NOMO-1 treated with dmso at 0.1 percent for 144 hours (cell line): ENCODE measurements at regions not wholly inside any gene's neighbourhood (a gene's known extent, or its start where the extent isn't known, plus 50 kb on each side); places are given as distances from the start of the nearest gene placed in this dataset.
"Not testable (repeated sequence)": the region's sequence is repeated elsewhere in the genome, so short reads cannot be mapped to it uniquely, and the experiment has no call there.

Experiments used
- DNase-seq: peaks from one replicate; lab custom pipeline; 2025; ENCODE audit not compliant: unreplicated experiment; lab: John Stamatoyannopoulos, UW

- no peak for DNase-seq
Measured at GRCh38 chr16:63769211-63769610, 1352.7 kb downstream of the CDH11 start.

- not testable (repeated sequence) for DNase-seq
Measured at GRCh38 chr16:63760246-63760645, 1361.6 kb downstream of the CDH11 start.

DNA sequence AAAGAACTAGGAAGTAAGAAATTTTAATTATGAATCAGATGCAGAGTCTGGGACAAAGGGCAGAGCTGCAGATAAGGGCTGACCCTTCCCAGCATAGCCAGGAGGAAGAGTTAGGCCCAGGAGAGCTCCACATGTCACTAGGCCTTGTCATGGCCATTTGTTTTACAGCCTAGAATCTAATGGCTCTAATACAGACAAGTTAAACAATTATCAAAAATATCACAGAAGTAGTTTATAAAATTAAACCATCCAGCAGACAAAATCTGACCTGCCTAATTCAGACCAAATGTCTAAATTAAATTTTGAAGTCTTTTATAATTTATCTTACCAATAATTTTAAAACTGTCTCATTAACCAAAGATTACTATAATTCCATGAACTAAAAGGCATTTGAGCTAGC lies 1369.5 kb downstream of the CDH11 start:
- DNase-seq: no peak

- DNase-seq: no peak
Measured at GRCh38 chr16:63749276-63749675, 1372.6 kb downstream of the CDH11 start.

GRCh38 chr16:63745456-63745855 lies 1376.4 kb downstream of the CDH11 start:
- no peak for DNase-seq

- no peak for DNase-seq
Measured at GRCh38 chr16:63744077-63744874, 1377.6 kb downstream of the CDH11 start.

GRCh38 chr16:63742150-63742549 lies 1379.7 kb downstream of the CDH11 start:
- DNase-seq: no peak

DNA sequence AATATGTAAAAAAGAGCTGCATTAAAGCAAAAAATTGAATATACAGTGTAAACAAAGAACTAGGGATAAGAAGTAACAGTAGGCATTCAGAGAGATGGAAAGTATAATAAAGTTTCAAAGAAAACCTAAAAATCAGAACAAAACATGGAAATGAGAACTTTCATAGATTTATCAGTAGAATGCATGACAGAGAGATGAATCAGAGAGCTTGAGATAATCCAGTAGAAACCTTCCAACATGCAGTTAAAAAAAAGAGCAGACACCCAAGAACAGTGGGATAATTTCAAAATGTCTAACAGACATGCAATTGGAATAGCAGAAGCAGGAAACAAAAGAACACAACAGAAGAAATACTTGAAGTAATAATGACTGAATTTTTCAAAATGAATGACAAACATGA lies 1384.2 kb downstream of the CDH11 start:
- no peak for DNase-seq

- DNase-seq: no peak
Measured at GRCh38 chr16:63735456-63735855, 1386.4 kb downstream of the CDH11 start.

DNA sequence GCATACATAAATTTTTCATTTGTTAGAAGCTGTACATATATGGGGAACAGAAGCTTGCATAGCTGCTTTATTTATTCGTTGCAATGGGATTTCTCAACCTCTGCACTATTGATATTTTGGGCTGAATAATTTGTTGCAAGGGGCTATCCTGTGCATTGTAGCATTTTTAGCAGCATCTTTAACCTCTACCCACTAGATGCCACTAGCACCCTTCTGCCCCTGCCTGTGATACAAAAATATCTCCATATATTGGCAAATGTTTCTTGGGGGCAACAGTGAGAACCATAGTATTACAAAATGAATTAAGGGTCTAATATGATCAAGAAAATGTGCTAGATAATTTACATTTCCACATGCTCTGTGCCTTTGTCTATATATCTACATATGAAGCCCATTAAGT lies 1401.0 kb downstream of the CDH11 start:
- DNase-seq: no peak

- DNase-seq: no peak
Measured at GRCh38 chr16:63719926-63720325, 1401.9 kb downstream of the CDH11 start.

DNA sequence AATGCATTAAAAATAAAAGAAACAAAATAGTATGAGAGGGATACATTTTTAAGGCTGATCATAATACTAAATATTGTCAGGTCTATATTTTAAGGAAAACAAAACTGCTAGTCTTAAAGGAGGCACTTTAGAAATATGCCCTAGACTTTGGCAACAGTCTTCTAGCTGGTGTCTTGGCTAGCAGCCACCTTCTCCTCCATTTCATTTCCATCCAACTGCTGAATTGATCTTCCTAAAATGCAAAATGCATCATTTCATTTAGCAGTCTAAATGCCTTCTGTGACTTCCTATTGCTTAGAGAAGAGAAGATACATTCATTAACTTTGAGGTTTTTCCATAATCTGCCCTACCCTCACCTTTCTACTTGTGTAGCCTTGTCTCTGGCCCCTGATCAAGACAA lies 1404.1 kb downstream of the CDH11 start:
- DNase-seq: no peak

- DNase-seq: no peak
Measured at GRCh38 chr16:63714876-63715275, 1407.0 kb downstream of the CDH11 start.

GRCh38 chr16:63712725-63713124 lies 1409.1 kb downstream of the CDH11 start:
- no peak for DNase-seq

DNA sequence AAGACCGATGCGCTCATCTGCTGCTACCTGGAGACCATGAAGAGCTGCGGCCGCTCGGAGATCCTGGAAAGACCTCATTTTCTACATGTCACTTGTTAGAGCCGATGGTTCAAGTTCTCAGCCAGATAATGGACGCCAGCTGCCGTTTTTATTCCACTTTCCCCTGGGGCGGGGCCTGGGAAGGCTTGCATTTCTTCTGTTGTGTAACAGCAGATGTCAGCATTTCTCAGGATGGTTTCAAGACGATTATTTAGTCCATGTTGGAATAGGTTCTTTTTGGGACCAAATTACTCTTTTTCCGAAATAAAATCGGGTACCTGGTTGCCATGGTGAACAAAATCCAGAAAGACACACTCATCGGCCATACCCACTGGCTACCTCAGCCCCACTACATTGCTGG lies 1418.3 kb downstream of the CDH11 start:
- DNase-seq: no peak

- DNase-seq: no peak
Measured at GRCh38 chr16:63702981-63703590, 1418.8 kb downstream of the CDH11 start.

- DNase-seq: no peak
Measured at GRCh38 chr16:63697736-63698135, 1424.1 kb downstream of the CDH11 start.

GRCh38 chr16:63695347-63695746 lies 1426.5 kb downstream of the CDH11 start:
- DNase-seq: no peak

GRCh38 chr16:63690961-63691360 lies 1430.9 kb downstream of the CDH11 start:
- no peak for DNase-seq

DNA sequence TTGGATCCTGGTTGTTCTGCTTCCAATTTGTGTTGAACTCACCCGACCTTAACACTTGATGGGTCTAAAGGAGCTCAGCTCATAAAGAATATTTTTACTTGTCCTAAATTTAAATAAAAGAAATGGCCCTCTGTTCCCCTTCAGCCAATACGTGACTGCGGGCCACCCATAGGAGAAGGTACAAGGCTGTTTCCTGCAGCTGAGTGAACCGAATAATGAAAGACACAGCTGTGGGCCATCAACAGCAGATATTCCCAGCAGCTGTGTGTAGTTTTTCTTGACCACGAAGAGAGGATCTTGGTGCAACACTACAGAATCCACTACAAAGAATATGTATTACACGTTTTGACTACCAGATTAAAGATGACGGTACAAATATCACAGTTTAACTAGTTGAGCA lies 1431.6 kb downstream of the CDH11 start:
- DNase-seq: no peak

GRCh38 chr16:63689068-63689467 lies 1432.8 kb downstream of the CDH11 start:
- no peak for DNase-seq

- no peak for DNase-seq
Measured at GRCh38 chr16:63684149-63685101, 1437.4 kb downstream of the CDH11 start.
